HG03565 (cell line): ENCODE measurements at regions not wholly inside any gene's neighbourhood (a gene's known extent, or its start where the extent isn't known, plus 50 kb on each side); places are given as distances from the start of the nearest gene placed in this dataset.
"Not testable (repeated sequence)": the region's sequence is repeated elsewhere in the genome, so short reads cannot be mapped to it uniquely, and the experiment has no call there.

Experiments used
- ATAC-seq: cut with Tn5 transposase; IDR thresholded peaks from one replicate; pipeline ENCODE4 v1.9.1; 2021; ENCODE audit warnings: mild to moderate bottlenecking, moderate library complexity; ENCODE audit not compliant: unreplicated experiment

DNA sequence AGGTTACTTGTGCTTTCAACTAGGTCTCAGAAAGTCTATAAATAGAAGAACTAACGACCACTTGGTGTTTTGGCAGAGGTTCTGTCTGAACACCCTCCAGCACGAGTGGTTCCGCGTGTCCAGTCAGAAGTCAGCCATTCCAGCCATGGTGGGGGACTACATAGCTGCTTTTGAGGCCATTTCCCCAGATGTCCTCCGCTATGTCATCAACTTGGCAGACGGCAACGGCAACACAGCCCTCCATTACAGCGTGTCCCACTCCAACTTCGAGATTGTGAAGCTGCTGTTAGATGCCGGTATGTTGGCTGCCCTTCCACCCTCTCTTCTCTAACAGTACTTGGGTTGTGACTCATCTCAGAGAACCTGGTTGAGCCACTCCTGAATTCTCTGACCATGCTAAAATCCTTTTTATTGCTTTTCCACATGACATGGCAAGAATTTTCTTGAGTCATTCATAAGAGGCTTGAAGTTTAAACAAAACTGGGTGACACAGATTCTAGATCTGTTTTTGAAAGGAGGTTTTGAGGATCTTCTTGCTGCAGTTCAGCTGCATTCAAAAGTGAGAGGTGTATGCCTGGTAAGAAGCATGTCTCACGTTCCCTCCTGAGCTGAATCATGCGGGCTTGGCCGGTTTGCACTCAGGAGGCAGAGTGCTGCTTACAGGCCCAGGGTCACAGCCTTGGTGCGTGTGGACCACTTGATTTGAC lies 103.1 kb upstream of the DMRT1 start:
- no peak for ATAC-seq

- ATAC-seq = no peak
Measured at GRCh38 chr9:739362-739761, 102.1 kb upstream of the DMRT1 start.

GRCh38 chr9:740221-740620 lies 101.3 kb upstream of the DMRT1 start:
- ATAC-seq = no peak

- no peak for ATAC-seq
Measured at GRCh38 chr9:742104-742503, 99.4 kb upstream of the DMRT1 start.

DNA sequence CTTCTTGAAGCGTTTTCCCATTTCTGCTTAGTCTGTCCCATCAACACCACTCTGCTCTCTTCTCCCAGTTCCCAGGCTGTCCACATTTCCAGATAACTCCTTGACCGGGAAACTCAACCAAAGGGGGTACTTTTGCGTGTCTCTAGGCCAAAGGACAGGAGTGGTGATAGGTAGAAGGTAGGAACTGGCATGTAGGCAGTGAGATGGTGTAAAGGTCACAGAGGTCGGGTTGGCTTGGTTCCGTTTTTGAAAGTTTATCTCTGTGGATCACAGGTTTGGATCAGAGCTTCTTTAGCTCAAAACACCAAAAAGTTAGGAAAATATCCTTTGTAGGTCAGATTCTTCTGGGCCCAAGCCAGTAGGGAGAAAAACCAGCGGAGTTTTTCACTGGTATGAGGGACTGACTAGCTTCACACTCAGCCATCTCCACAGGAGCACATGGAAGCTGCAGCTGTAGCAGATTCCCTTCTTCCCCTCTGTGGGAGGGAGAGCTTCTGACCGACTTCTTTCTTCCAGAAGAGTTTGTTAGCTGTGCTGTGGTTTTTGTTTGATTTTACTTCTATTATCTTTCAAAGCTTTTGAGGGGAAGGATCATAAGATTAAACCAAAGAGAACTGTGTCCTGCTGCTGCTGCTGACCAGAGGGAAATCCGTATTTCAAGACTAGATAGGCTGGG lies 98.4 kb upstream of the DMRT1 start:
- ATAC-seq = no peak

DNA sequence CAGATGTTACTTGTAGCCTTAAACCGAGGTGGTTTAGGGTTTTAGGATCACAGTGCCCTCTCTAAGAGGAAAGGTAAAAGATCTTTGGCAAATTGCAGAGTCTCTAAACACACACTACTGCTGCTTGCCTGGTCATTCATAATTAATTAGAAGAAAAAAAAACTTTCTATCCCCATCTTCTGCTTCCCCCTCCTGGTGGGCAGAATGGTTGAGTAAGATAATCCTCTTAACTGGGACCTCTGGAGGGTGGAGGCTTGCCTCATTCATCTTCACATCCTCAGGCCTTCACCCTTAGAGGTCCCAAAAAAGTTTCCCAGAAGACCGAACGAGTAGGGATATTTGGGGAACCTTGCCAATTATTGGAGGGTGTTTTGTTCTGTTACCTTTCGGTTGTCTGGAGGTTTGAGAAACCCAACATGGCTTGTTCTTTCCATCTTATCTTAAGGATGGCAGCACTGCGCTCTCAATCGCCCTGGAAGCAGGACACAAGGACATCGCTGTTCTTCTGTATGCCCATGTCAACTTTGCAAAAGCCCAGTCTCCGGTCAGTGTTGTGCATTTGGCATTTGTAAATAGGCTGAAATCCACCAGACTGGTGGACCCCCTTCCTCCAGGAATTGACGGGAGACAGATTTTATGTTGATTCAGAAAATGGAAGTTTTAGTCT lies 97.3 kb upstream of the DMRT1 start:
- ATAC-seq = no peak

- ATAC-seq = no peak
Measured at GRCh38 chr9:744790-745484, 96.6 kb upstream of the DMRT1 start.

DNA sequence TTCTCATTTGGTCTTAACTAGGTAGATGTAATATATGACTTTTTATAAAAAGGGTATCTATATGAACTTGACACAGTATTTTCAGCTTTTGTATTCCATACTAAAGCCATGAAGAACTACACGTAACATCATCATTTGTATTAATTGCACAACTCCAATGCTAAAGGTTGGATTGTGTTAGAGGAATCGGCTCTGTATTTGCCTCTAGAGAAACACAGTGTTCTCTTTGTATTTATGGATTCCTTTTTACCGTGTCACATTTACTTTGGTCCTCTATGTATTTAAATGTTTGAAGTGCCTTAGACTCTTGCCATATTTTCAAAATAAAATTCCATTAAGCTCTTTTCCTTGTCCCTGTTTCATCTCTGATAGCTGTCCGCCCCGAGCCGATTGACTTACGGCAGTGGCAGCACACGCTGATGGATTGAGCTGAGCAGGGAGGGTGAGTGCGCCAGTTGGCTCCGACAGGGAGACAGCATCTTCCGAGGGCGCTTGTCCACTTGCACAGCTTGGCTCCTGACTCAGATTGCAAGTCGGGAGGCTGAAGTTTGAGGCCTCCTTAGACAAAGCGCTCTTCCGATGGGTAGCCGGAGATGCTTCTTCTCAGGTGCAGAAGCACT lies 95.6 kb upstream of the DMRT1 start:
- no peak for ATAC-seq

DNA sequence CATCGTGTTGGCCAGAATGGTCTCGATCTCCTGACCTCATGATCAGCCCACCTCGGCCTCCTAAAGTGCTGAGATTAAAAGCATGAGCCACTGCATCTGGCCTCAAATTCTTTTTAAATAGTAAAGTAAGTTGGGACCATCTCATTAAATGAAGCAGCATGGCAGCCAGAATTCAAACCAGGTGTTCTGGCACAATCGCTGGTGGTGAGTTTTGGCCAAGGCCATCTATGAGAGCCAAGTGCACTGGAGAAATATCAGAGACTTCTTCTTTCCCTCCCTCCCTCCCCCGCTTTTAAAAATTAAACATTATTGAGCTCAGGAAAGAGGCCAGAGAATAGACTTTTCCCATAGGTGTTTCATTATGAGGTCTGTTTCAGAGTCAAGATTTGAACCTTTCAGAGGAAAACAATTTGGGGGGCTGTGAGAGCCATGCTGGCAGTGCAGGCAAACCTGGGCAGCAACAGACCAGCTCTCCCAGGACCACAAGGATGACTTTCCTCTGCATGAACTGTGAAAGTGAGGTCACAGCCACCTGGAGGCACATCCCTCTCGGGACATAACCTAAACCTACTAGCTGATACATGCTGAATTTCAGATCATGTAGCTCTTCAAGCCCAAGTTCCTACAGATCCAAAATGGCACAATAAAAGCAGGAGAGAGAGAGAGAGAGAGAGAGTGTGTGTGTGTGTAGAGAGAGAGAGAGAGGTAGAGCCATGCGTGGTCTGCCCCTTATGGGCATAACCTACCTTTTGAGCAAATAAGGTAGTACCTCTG lies 94.6 kb upstream of the DMRT1 start:
- ATAC-seq = no peak

DNA sequence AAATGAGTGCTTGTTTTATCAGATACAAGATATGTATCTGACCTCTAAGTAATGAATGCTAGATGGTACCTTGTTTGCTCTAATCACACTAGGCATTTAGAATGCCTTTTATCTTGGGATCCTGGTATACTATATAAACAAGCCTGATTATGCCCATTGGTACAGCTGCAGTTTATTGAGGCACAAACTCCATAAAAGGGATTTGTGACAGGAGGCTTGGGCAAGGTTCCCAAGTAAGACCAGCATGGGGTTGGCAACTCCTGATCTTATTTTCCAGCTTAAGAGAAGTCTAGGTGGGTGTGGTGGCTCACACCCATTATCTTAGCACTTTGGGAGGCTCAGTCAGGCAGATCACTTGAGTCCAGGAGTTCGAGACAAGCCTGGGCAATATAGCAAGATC lies 93.9 kb upstream of the DMRT1 start:
- no peak for ATAC-seq

DNA sequence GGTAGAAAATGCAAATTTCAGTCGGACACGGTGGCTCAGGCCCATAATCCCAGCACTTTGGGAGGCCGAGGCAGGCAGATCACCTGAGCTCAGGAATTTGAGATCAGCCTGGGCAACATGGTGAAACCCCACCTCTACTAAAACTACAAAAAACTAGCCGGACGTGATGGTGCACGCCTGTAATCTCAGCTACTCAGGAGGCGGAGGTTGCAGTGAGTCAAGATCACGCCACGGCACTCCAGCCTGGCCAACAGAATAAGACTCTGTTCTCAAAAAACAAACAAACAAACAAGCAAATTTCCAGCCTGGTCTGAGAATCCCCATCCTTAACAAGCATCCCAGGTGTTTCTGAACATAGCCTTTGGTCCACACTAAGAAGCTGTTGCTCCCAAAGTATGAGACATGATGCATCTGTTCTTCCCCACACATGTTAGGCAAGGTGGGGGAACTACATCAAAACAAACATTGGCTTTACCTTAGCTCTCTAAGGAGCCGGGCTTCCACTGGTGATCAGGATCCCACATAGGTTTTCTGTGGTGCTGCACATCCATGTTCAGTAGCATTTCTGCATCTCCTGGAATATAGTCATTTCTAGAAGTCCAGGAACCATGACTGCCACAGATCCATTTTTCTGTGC lies 92.5 kb upstream of the DMRT1 start:
- ATAC-seq = no peak

DNA sequence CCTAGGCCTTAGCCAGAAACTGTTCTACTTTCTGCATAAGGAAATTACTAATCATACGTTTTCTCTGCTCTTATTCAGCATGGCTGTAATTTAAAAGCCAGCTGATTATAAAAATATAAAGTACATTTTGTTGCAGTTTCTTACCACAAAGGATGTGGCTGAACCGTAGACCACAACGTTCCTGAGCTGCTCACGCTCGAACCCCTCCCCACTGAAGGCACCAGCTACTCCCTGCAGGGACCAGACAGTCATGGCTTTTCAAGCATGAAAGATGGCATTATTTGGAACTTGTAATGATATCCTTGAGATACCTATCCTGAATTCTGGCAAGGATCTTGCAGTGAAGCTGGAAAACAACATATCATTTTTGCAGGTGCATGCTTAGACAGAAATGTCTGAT lies 91.8 kb upstream of the DMRT1 start:
- no peak for ATAC-seq

DNA sequence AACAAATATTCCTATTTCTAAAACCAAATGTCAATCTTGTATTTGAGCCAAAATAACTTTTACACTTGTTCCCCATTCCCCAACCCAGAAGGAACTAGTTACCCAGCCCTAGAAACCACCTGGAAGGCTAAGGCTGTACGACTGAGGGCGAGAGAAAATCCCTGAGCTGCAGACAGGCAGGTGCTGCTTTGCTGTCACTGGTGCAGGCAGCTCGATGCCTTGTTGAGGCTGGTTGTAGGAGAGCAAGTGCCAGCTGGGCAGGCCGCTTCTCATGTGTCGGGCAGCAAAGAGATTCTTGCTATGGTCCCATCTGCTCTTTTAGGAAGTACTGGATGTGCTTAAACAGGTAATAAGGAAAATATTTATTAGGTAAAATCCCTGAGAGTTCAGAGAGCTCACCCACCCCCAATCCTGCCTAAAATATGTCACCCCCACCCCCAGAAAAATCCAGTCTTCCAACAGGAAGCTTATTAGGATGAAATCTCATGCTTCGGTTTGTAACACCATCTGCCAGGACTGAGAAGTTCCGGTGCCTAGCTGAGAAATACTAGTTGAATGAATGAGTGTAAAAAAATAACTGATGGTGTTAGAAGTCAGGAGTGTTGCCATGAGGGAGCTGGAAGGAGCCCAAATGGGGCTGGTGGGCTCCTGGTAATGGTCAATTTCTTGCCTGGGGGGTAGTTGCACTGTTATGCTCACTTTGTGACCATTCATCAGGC lies 91.1 kb upstream of the DMRT1 start:
- ATAC-seq = peak; percentile 4

GRCh38 chr9:751137-752051 lies 90.1 kb upstream of the DMRT1 start:
- ATAC-seq = peak; percentile 74

DNA sequence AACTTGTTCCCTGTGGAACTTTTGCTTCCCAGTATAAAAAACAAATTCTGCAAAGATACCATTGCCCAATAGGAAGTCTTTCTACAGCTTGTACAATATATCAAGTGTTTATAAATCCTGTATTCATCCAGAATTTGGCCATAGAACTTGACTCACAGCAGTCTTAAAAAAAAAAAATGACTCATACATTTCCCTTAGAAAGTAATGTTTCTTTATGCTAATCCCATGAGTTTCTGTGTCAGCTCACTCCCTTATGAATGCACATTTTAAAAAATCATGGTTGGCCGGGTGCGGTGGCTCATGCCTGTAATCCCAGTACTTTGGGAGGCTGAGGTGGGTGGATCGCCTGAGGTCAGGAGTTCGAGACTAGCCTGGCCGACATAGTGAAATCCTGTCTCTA lies 89.3 kb upstream of the DMRT1 start:
- ATAC-seq = no peak

DNA sequence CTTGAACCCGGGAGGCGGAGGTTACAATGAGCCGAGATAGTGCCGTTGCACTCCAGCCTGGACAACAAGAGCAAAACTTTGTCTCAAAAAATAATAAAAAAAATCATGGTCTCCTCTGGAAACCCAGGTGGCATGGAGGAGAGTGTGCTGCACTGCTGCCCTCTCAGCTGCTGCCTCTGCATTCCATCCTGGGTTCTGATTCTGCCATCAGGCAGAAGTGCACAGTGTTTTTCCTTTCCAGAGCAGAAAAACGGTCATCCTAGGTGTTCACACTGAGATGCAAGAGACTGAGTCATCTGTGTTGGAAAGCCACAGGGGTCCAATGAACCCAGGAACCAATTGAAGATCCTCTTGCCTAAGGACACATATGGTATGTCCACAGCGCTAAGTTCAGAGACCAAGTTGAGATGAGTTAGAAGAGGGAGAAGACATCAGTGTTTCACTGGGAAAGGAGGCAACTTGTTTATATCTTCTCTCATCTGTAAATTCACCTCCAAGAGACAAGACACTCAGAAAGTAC lies 88.8 kb upstream of the DMRT1 start:
- ATAC-seq = no peak

GRCh38 chr9:753734-754133 lies 87.8 kb upstream of the DMRT1 start:
- not testable (repeated sequence) for ATAC-seq
